Activated T-cell treated with anti-CD3 and anti-CD28 coated beads, Interleukin-2, amount 50 U/mL, for 48 hours (primary cell): ENCODE measurements at regions not wholly inside any gene's neighbourhood (a gene's known extent, or its start where the extent isn't known, plus 50 kb on each side); places are given as distances from the start of the nearest gene placed in this dataset.

Experiments used
- DNase-seq, 2 experiments: peaks; one replicate each; pipeline ENCODE4 v3.0.0-alpha.2; 2020

DNA sequence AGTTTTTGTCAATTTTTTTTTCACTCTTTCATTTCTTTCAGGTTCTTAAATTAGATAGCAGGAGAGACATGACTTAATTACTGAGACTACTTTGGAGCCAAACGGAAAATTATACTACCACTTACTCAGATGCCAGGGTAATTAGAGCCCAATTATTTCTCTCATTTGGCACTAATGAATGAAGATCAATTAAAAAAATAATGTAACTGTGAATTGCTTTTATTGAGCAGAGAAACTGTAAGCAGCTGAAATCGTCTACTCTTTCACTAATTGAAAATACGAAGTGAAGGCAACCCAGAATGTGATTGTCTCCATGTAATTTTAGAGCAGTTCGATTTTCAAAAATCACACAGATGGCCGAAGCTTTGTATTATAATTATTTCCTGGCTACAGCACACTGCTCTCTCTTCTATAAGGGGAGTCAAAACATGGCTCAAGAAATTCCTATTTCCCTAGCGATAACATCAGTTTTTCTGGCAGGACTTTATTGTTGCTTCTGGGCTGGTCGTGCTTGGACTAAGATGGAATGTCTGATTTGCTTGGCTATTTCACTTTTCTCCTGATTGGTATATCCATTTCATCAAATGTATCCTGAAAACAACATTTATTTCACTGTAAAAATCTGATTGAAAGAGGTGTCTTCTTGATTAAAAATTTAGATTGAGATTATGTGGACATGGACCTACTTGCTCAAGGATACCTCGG, 55.8 kb upstream of the PDZRN3 start:
- no peak for DNase-seq

DNA sequence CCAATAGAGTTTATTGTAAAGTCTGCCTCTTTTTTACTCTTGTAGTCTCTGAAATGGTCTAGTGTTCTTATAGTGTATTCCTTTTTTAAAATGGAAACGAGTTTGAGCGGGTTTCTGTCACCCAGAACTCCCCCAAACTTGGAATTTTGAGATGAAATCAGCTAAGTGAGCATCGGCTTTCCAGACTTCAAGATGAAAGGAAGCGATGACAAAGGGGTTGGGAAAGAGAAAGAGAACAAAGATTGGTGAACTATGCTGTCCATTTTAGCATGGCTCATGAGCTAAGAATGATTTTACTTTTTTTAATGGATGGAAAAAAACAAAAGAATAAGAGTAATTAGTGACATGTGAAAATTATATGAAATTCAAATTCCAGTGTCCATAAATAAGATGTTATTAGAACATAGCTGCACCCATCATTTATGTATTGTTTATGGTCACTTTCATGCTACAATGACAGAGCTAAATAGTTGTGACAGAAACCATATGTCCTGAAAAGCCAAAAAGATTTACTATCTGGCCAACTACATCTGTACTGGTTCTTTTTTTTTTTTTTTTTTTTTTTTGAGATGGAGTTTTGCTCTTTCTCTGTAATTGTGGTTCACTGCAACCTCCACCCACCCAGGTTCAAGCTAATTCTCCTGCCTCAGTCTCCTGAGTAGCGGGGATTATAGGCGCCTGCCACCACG, 52.7 kb upstream of the PDZRN3 start:
- no peak for DNase-seq
